Skeletal muscle tissue (tissue), 3 donors: ENCODE measurements at regions not wholly inside any gene's neighbourhood (a gene's known extent, or its start where the extent isn't known, plus 50 kb on each side); places are given as distances from the start of the nearest gene placed in this dataset.

Experiments used
- H3K27ac ChIP-seq: one replicate; pipeline ENCODE4 v1.7.0; 2013; ENCODE audit warnings: mild to moderate bottlenecking, low read depth, low read length, inconsistent platforms
- H3K27me3 ChIP-seq, 3 donors: one replicate each; pipeline ENCODE4 v1.7.0; 2013; ENCODE audit warnings: low read length in 3 of 3; ENCODE audit not compliant: control insufficient read depth in 3 of 3, insufficient read depth in 3 of 3
- H3K36me3 ChIP-seq, 3 donors: one replicate each; pipeline ENCODE4 v1.7.0; 2013; ENCODE audit warnings: low read length in 3 of 3; ENCODE audit not compliant: control insufficient read depth in 3 of 3, insufficient read depth in 3 of 3
- H3K4me1 ChIP-seq, 3 donors: one replicate each; pipeline ENCODE4 v1.7.0; 2013; ENCODE audit warnings: low read length in 3 of 3, mild to moderate bottlenecking in 3 of 3; ENCODE audit not compliant: control insufficient read depth in 3 of 3, insufficient read depth in 3 of 3
- H3K4me3 ChIP-seq, 3 donors: one replicate each; pipeline ENCODE4 v1.7.0; 2013; ENCODE audit warnings: low read length in 3 of 3
- H3K9ac ChIP-seq, 3 donors: one replicate each; pipeline ENCODE4 v1.7.0; 2013; ENCODE audit warnings: low read length in 3 of 3, mild to moderate bottlenecking in 3 of 3, moderate library complexity in 2 of 3, low read depth in 1 of 3
- H3K9me3 ChIP-seq, 3 donors: one replicate each; pipeline ENCODE4 v1.7.0; 2013; ENCODE audit warnings: low read length in 3 of 3; ENCODE audit not compliant: control insufficient read depth in 3 of 3
- donor health status: Osteomylitis.

GRCh38 chr2:176687342-176687741 is 418.1 kb downstream of the MTX2 start:
- peaks cover 0 to 5% (median 0%) of the 10 kb centered on the region in 3 donors for H3K4me1 ChIP-seq
- no peaks in the 10 kb centered on the region for H3K27me3 ChIP-seq
- H3K4me3 ChIP-seq, result no peak overlapping the region
- no peaks in the 10 kb centered on the region for H3K36me3 ChIP-seq
- H3K9me3 ChIP-seq, result no peaks in the 10 kb centered on the region
- no peak overlapping the region for H3K27ac ChIP-seq
- H3K9ac ChIP-seq, result no peak overlapping the region

- H3K27me3 ChIP-seq, result no peaks in the 10 kb centered on the region
- no peak overlapping the region for H3K4me3 ChIP-seq
- no peaks in the 10 kb centered on the region for H3K9me3 ChIP-seq
- H3K36me3 ChIP-seq, result no peaks in the 10 kb centered on the region
- no peak overlapping the region for H3K27ac ChIP-seq
- no peak overlapping the region for H3K9ac ChIP-seq
- peaks cover 0 to under 1% (median 0%) of the 10 kb centered on the region in 3 donors for H3K4me1 ChIP-seq
These were observed 418.7 kb downstream of the MTX2 start for GRCh38 chr2:176687944-176688343.

- Histone ChIP-seq H3K4me3 (no peak overlapping the region), H3K4me1 (no peaks in the 10 kb centered on the region), H3K9ac (no peak overlapping the region), H3K9me3 (no peaks in the 10 kb centered on the region), H3K36me3 (no peaks in the 10 kb centered on the region), H3K27ac (no peak overlapping the region), H3K27me3 (no peaks in the 10 kb centered on the region)
These were observed 420.5 kb downstream of the MTX2 start for GRCh38 chr2:176689711-176690110.

- H3K27ac ChIP-seq, result no peak overlapping the region
- no peaks in the 10 kb centered on the region for H3K36me3 ChIP-seq
- no peak overlapping the region for H3K9ac ChIP-seq
- no peaks in the 10 kb centered on the region for H3K9me3 ChIP-seq
- no peaks in the 10 kb centered on the region for H3K4me1 ChIP-seq
- H3K4me3 ChIP-seq, result no peak overlapping the region
- H3K27me3 ChIP-seq, result no peaks in the 10 kb centered on the region
These were observed 422.2 kb downstream of the MTX2 start for GRCh38 chr2:176691471-176691870.

- H3K36me3 ChIP-seq, result no peaks in the 10 kb centered on the region
- H3K9ac ChIP-seq, result no peak overlapping the region
- H3K4me3 ChIP-seq, result no peak overlapping the region
- no peak overlapping the region for H3K27ac ChIP-seq
- no peaks in the 10 kb centered on the region for H3K4me1 ChIP-seq
- no peaks in the 10 kb centered on the region for H3K9me3 ChIP-seq
- no peaks in the 10 kb centered on the region for H3K27me3 ChIP-seq
These were observed 423.3 kb downstream of the MTX2 start for GRCh38 chr2:176692533-176692932.

GRCh38 chr2:176699098-176699497 is 429.9 kb downstream of the MTX2 start:
- H3K9me3 ChIP-seq, result no peaks in the 10 kb centered on the region
- H3K4me3 ChIP-seq, result no peak overlapping the region
- no peaks in the 10 kb centered on the region for H3K27me3 ChIP-seq
- no peaks in the 10 kb centered on the region for H3K36me3 ChIP-seq
- H3K27ac ChIP-seq, result no peak overlapping the region
- H3K4me1 ChIP-seq, result no peaks in the 10 kb centered on the region
- H3K9ac ChIP-seq, result no peak overlapping the region

- no peaks in the 10 kb centered on the region for H3K4me1 ChIP-seq
- no peaks in the 10 kb centered on the region for H3K36me3 ChIP-seq
- H3K9me3 ChIP-seq, result no peaks in the 10 kb centered on the region
These were observed 430.4 kb downstream of the MTX2 start for GRCh38 chr2:176699644-176700043.

GRCh38 chr2:176702131-176702530 is 432.9 kb downstream of the MTX2 start:
- H3K27me3 ChIP-seq, result no peaks in the 10 kb centered on the region
- no peak overlapping the region for H3K9ac ChIP-seq
- no peaks in the 10 kb centered on the region for H3K9me3 ChIP-seq
- no peaks in the 10 kb centered on the region for H3K4me1 ChIP-seq
- no peak overlapping the region for H3K4me3 ChIP-seq
- no peaks in the 10 kb centered on the region for H3K36me3 ChIP-seq
- H3K27ac ChIP-seq, result no peak overlapping the region

More at GRCh38 chr2:176699644-176700043, 430.4 kb downstream of the MTX2 start:
- H3K4me3 ChIP-seq, result no peak overlapping the region
- no peak overlapping the region for H3K27ac ChIP-seq
- H3K9ac ChIP-seq, result no peak overlapping the region
- no peaks in the 10 kb centered on the region for H3K27me3 ChIP-seq

GRCh38 chr2:176704282-176704858 is 435.1 kb downstream of the MTX2 start:
- H3K27ac ChIP-seq, result no peak overlapping the region
- H3K4me3 ChIP-seq, result no peak overlapping the region
- no peaks in the 10 kb centered on the region for H3K36me3 ChIP-seq
- H3K9me3 ChIP-seq, result no peaks in the 10 kb centered on the region
- no peaks in the 10 kb centered on the region for H3K27me3 ChIP-seq
- peaks cover 0 to 3% (median 0%) of the 10 kb centered on the region in 3 donors for H3K4me1 ChIP-seq
- H3K9ac ChIP-seq, result no peak overlapping the region

GRCh38 chr2:176709149-176709951 is 440.1 kb downstream of the MTX2 start:
- no peaks in the 10 kb centered on the region for H3K27me3 ChIP-seq
- H3K4me3 ChIP-seq, result no peak overlapping the region
- no peak overlapping the region for H3K9ac ChIP-seq
- peak overlapping the region; percentile 33 for H3K27ac ChIP-seq
- H3K9me3 ChIP-seq, result no peaks in the 10 kb centered on the region
- peaks cover 0 to 3% (median 0%) of the 10 kb centered on the region in 3 donors for H3K4me1 ChIP-seq
- no peaks in the 10 kb centered on the region for H3K36me3 ChIP-seq
